IMR-90 (cell line): ENCODE measurements at regions not wholly inside any gene's neighbourhood (a gene's known extent, or its start where the extent isn't known, plus 50 kb on each side); places are given as distances from the start of the nearest gene placed in this dataset.

Experiments
- ATAC-seq: fragments of 200-7000 bp; cut with Tn5 transposase; 2 replicates; pipeline ENCODE4 v1.9.1; 2020; ENCODE audit warnings: low read depth, mild to moderate bottlenecking, moderate library complexity
- BruUV-seq: library from RNA; stranded (reverse); fragments of 400-500 nt; replicated peaks from 2 replicates; lab custom pipeline; 2021; lab: Mats Ljungman, UMichigan
- CTCF ChIA-PET: fragments of 300-600 bp; formaldehyde crosslinking; extraction: SDS; loops from one replicate; lab custom pipeline; 2021; ENCODE audit warnings: antibody characterized with exemption; lab: Yijun Ruan, JAX
- POLR2A ChIA-PET: fragments of 300-600 bp; sonication (Branson Sonifier 250); formaldehyde crosslinking; loops from one replicate; lab custom pipeline; 2022; ENCODE audit warnings: antibody characterized with exemption; ENCODE audit not compliant: unreplicated experiment; lab: Charles Lee
- DNase-seq: peaks from one replicate; pipeline ENCODE4 v3.0.0; 2013
- H2AFZ ChIP-seq: replicated peaks from 2 replicates; pipeline ENCODE3; 2013; ENCODE audit warnings: low read length, mild to moderate bottlenecking; ENCODE audit not compliant: poor library complexity
- H2AK5ac ChIP-seq: 2 replicates; pipeline ENCODE4 v1.6.1; 2013; ENCODE audit warnings: low read depth, low read length, inconsistent platforms
- H2AK9ac ChIP-seq: replicated peaks from 2 replicates; pipeline ENCODE3; 2013; ENCODE audit warnings: mild to moderate bottlenecking, low read depth, low read length, moderate library complexity; ENCODE audit not compliant: poor library complexity
- H2BK120ac ChIP-seq: 2 replicates; pipeline ENCODE4 v1.6.1; 2013; ENCODE audit warnings: low read depth, low read length, inconsistent platforms
- H2BK15ac ChIP-seq: 3 replicates; pipeline ENCODE4 v1.6.1; 2013; ENCODE audit warnings: low read depth, low read length, inconsistent platforms
- H2BK20ac ChIP-seq: 2 replicates; pipeline ENCODE4 v1.6.1; 2013; ENCODE audit warnings: low read depth, mild to moderate bottlenecking, inconsistent platforms, low read length, moderate library complexity
- H2BK5ac ChIP-seq: 2 replicates; pipeline ENCODE4 v1.6.1; 2013; ENCODE audit warnings: mild to moderate bottlenecking, low read depth, low read length, inconsistent platforms; ENCODE audit not compliant: poor library complexity, severe bottlenecking
- H3K14ac ChIP-seq: replicated peaks from 2 replicates; pipeline ENCODE4 v1.6.1; 2013; ENCODE audit warnings: low read depth, low read length, inconsistent platforms
- H3K18ac ChIP-seq: 2 replicates; pipeline ENCODE4 v1.6.1; 2013; ENCODE audit warnings: low read depth, low read length, control low read depth
- H3K23ac ChIP-seq: 2 replicates; pipeline ENCODE4 v1.6.1; 2013; ENCODE audit warnings: low read depth, low read length, inconsistent platforms
- H3K27ac ChIP-seq: 2 replicates; pipeline ENCODE4 v1.5.1; 2013; ENCODE audit warnings: mild to moderate bottlenecking, control low read depth, low read length; ENCODE audit not compliant: insufficient read depth
- H3K27me3 ChIP-seq: 2 replicates; pipeline ENCODE4 v1.6.1; 2013; ENCODE audit warnings: low read length; ENCODE audit not compliant: control insufficient read depth, insufficient read depth
- H3K36me3 ChIP-seq: 2 replicates; pipeline ENCODE4 v1.6.1; 2013; ENCODE audit warnings: low read length, mixed read lengths; ENCODE audit not compliant: control insufficient read depth, insufficient read depth
- H3K4ac ChIP-seq: 2 replicates; pipeline ENCODE4 v1.6.1; 2013; ENCODE audit warnings: low read depth, low read length, inconsistent platforms
- H3K4me1 ChIP-seq: 2 replicates; pipeline ENCODE4 v1.6.1; 2013; ENCODE audit warnings: low read length, mixed read lengths; ENCODE audit not compliant: control insufficient read depth, insufficient read depth
- H3K4me2 ChIP-seq: 2 replicates; pipeline ENCODE4 v1.6.1; 2013; ENCODE audit warnings: low read depth, mild to moderate bottlenecking, control low read depth, low read length, moderate library complexity
- H3K4me3 ChIP-seq: 2 replicates; pipeline ENCODE4 v1.5.1; 2013; ENCODE audit warnings: low read depth, mild to moderate bottlenecking, control low read depth, low read length, moderate library complexity; ENCODE audit not compliant: insufficient read depth
- H3K56ac ChIP-seq: 2 replicates; pipeline ENCODE4 v1.6.1; 2013; ENCODE audit warnings: low read length, inconsistent platforms; ENCODE audit not compliant: insufficient read depth; ENCODE audit errors: extremely low read depth
- H3K79me1 ChIP-seq, 2 experiments: 2 replicates each; pipeline ENCODE4 v1.6.1; 2013; ENCODE audit warnings: low read length in 2 of 2, inconsistent platforms in 1 of 2, low read depth in 1 of 2
- H3K9ac ChIP-seq: 2 replicates; pipeline ENCODE4 v1.6.1; 2013; ENCODE audit warnings: low read depth, low read length, control low read depth
- H3K9me1 ChIP-seq: 2 replicates; pipeline ENCODE4 v1.6.1; 2013; ENCODE audit warnings: low read length, inconsistent platforms; ENCODE audit not compliant: insufficient read depth
- H3K9me3 ChIP-seq: 2 replicates; pipeline ENCODE4 v1.6.1; 2013; ENCODE audit warnings: low read length; ENCODE audit not compliant: control insufficient read depth, insufficient read depth
- H4K20me1 ChIP-seq: 2 replicates; pipeline ENCODE4 v1.6.1; 2013; ENCODE audit warnings: low read length, inconsistent platforms; ENCODE audit not compliant: insufficient read depth
- H4K5ac ChIP-seq: 2 replicates; pipeline ENCODE4 v1.6.1; 2013; ENCODE audit warnings: mild to moderate bottlenecking, low read depth, low read length, control low read depth
- H4K8ac ChIP-seq, 2 experiments: 2 replicates each; pipeline ENCODE4 v1.6.1; 2013; ENCODE audit warnings: low read depth in 2 of 2, low read length in 2 of 2, control low read depth in 1 of 2, inconsistent platforms in 1 of 2
- H4K91ac ChIP-seq: 2 replicates; pipeline ENCODE4 v1.6.1; 2013; ENCODE audit warnings: low read depth, low read length, inconsistent platforms; ENCODE audit not compliant: insufficient read depth
- BHLHE40 ChIP-seq: fragments of 150-350 bp; IDR thresholded peaks from 2 replicates; pipeline ENCODE4 v1.6.1; 2016; ENCODE audit warnings: mild to moderate bottlenecking, low read depth, low read length
- CEBPB ChIP-seq: IDR thresholded peaks from 2 replicates; pipeline ENCODE4 v1.6.1; 2012; ENCODE audit warnings: low read depth, low read length, improper control_type of control experiment
- FOS ChIP-seq: fragments of 150-350 bp; IDR thresholded peaks from 2 replicates; pipeline ENCODE4 v1.6.1; 2016; ENCODE audit warnings: low read depth, low read length
- MAFK ChIP-seq: IDR thresholded peaks from 2 replicates; pipeline ENCODE4 v1.6.1; 2012; ENCODE audit warnings: low read depth, low read length, improper control_type of control experiment
- MAZ ChIP-seq: IDR thresholded peaks from 2 replicates; pipeline ENCODE4 v1.6.1; 2012; ENCODE audit warnings: low read depth, mild to moderate bottlenecking, low read length, improper control_type of control experiment, moderate library complexity, borderline replicate concordance
- MXI1 ChIP-seq: IDR thresholded peaks from 2 replicates; pipeline ENCODE4 v1.6.1; 2012; ENCODE audit warnings: low read depth, mild to moderate bottlenecking, low read length, moderate library complexity, borderline replicate concordance
- NFE2L2 ChIP-seq: fragments of 150-350 bp; IDR thresholded peaks from 2 replicates; pipeline ENCODE4 v1.6.1; 2016; ENCODE audit warnings: low read depth, mild to moderate bottlenecking, low read length
- POLR2A ChIP-seq: IDR thresholded peaks from 2 replicates; pipeline ENCODE4 v1.6.1; 2012; ENCODE audit warnings: mild to moderate bottlenecking, low read depth, low read length
- RAD21 ChIP-seq: IDR thresholded peaks from 2 replicates; pipeline ENCODE4 v1.6.1; 2012; ENCODE audit warnings: low read length, improper control_type of control experiment
- RCOR1 ChIP-seq: IDR thresholded peaks from 2 replicates; pipeline ENCODE4 v1.6.1; 2012; ENCODE audit warnings: mild to moderate bottlenecking, low read length, improper control_type of control experiment; ENCODE audit not compliant: insufficient replicate concordance
- RFX5 ChIP-seq: IDR thresholded peaks from 2 replicates; pipeline ENCODE4 v1.8.0; 2012; ENCODE audit warnings: low read depth, mild to moderate bottlenecking, low read length, moderate library complexity
- SMC3 ChIP-seq: fragments of 150-350 bp; IDR thresholded peaks from 2 replicates; pipeline ENCODE4 v1.6.1; 2016; ENCODE audit warnings: low read depth, mild to moderate bottlenecking, antibody characterized with exemption, low read length, moderate library complexity
- WGBS, 2 experiments: methylation state at CpG; one replicate each; pipeline versions ENCODE4 v1.1.5 to v1.1.7; 2013; ENCODE audit warnings: missing lambda C conversion rate in 2 of 2; ENCODE audit not compliant: insufficient read length in 1 of 2; ENCODE audit errors: extremely low coverage in 2 of 2; 5-methylcytosine and 5-hydroxymethylcytosine counted together
- dilution Hi-C: fragments of 300-500 bp; cut with HindIII; formaldehyde crosslinking; loops from one replicate; pipeline ENCODE4 v1.14.3; 2018; ENCODE audit warnings: low sequenced_read_pairs; ENCODE audit not compliant: unreplicated experiment
- in situ Hi-C: fragments of 300-500 bp; cut with MboI; formaldehyde crosslinking; loops from 3 replicates; pipeline ENCODE4 v1.14.3; 2019; ENCODE audit warnings: low sequenced_read_pairs, inconsistent platforms, mixed read lengths
- intact Hi-C: fragments of 100-400 bp; cut with micrococcal nuclease; formaldehyde crosslinking; loops from 2 replicates; pipeline ENCODE4 v1.10.0; 2022

- no peak overlapping the region for H3K14ac ChIP-seq
- no peak overlapping the region for H2AFZ ChIP-seq
- DNase-seq (no peak), ATAC-seq (no peak)
- CTCF ChIA-PET, result no interaction called here
- no peak overlapping the region for H4K5ac ChIP-seq
- H3K18ac ChIP-seq, result no peak overlapping the region
- no peaks in the 10 kb centered on the region for H4K20me1 ChIP-seq
- no peak overlapping the region for H2BK20ac ChIP-seq
- intact Hi-C loops, result no loop called here
- no peaks in the 10 kb centered on the region for H3K9me3 ChIP-seq
- H2BK120ac ChIP-seq, result no peak overlapping the region
- no peaks in the 10 kb centered on the region for H3K9me1 ChIP-seq
- no peaks in the 10 kb centered on the region for H3K4me1 ChIP-seq
- no peak overlapping the region for H2BK5ac ChIP-seq
- no peak for TF ChIP-seq NFE2L2
- TF ChIP-seq CEBPB, result no peak
- TF ChIP-seq SMC3, result no peak
- TF ChIP-seq FOS, result no peak
- no peak for TF ChIP-seq POLR2A
- TF ChIP-seq RAD21, result no peak
- TF ChIP-seq RCOR1, result no peak
- no peak for TF ChIP-seq BHLHE40
- TF ChIP-seq MAZ, result no peak
- TF ChIP-seq MXI1, result no peak
- no peak for TF ChIP-seq MAFK
- TF ChIP-seq RFX5, result no peak
- H3K4ac ChIP-seq, result no peak overlapping the region
- H3K56ac ChIP-seq, result no peak overlapping the region
- no peak overlapping the region for H2AK5ac ChIP-seq
- H3K4me2 ChIP-seq, result no peak overlapping the region
- H3K27me3 ChIP-seq, result no peaks in the 10 kb centered on the region
- no TSS peak for BruUV-seq
- WGBS, 2 experiments, result no CpG with 5 or more reads among the region's 1 CpG
- no peak overlapping the region for H4K8ac ChIP-seq
- no peak overlapping the region for H4K91ac ChIP-seq
- no peak overlapping the region for H3K27ac ChIP-seq
- H3K79me1 ChIP-seq, result no peaks in the 10 kb centered on the region
- POLR2A ChIA-PET, result no interaction called here
- no peak overlapping the region for H3K9ac ChIP-seq
- in situ Hi-C loops, result no loop called here
- H2BK15ac ChIP-seq, result no peak overlapping the region
- H2AK9ac ChIP-seq, result no peak overlapping the region
- dilution Hi-C loops, result no loop called here
- no peak overlapping the region for H3K23ac ChIP-seq
- no peak overlapping the region for H3K4me3 ChIP-seq
- no peaks in the 10 kb centered on the region for H3K36me3 ChIP-seq
These were observed 119.2 kb downstream of the ZNF622 start for GRCh38 chr5:16346380-16346779.
